ENCODE measurements at regions not wholly inside any gene's neighbourhood (a gene's known extent, or its start where the extent isn't known, plus 50 kb on each side); places are given as distances from the start of the nearest gene placed in this dataset.

- no peak for TF ChIP-seq EP300 (IDR thresholded peaks at IDR 0.05)
- TF ChIP-seq NFE2L2 (conservative IDR thresholded peaks at IDR 0.05; ENCODE audit: low read length): no peak
These were observed 341.9 kb downstream of the RAB28 start for GRCh38 chr4:13142191-13142590.
